ENCODE measurements at regions not wholly inside any gene's neighbourhood (a gene's known extent, or its start where the extent isn't known, plus 50 kb on each side); places are given as distances from the start of the nearest gene placed in this dataset.
"Not testable (repeated sequence)": the region's sequence is repeated elsewhere in the genome, so short reads cannot be mapped to it uniquely, and the experiment has no call there.

DNA sequence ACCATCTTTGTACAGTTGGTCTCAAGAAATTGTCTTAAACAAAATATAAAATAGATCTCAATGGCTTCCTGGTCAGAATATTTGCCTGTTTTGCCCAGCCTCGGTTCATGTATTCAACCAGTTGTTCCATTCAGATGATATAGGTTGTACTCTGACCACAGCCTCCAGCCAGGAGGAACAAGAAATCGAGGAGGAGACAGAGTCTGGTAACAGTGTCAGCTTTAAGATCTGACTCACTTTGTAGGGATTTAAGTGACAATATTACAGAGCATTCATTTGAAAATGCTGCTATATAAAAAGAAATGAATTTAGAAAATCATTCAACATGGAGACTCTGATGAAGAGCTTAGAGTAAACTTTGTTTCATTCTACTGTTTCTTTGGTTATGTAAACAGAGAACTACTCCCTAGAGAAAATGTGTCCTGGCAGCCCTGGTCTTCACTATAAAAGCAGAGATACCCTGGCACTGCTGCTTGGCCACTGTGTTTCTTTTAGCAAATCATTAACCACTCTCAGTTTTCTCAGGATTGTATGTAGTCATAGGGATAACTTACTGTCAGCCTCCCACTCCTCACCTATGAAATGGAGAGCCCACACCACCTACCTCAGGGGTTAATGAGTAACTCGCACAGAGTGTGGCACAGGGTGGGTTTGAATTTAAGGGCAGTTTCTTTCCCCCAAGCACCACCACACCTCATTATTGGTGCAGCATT, 53.5 kb downstream of the PAGE2 start:
- DNase-seq (ENCODE audit: low spot score in 2 of 2) (no peak), FAIRE-seq (no peak)

DNA sequence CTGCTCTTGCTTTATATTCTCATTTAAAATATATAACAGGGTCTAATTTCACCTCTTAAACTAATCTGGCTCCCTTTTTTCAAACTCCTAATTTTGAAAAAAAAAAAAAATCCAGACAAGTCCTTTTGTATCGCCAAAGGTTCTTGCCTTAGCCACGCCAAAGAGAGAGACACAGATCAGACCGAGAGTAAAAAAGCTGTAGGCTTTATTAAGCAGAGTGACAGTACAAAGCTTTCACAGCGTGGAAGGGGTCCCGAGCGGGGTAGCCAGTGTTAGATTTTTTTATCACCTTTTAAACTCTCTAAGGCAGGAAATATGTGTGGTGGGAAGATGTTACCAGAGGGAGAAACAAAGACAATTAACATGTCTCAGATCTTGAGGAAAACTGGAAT, 54.1 kb downstream of the PAGE2 start:
- no peak for FAIRE-seq
- DNase-seq (ENCODE audit: low spot score in 2 of 2) = no peak

DNA sequence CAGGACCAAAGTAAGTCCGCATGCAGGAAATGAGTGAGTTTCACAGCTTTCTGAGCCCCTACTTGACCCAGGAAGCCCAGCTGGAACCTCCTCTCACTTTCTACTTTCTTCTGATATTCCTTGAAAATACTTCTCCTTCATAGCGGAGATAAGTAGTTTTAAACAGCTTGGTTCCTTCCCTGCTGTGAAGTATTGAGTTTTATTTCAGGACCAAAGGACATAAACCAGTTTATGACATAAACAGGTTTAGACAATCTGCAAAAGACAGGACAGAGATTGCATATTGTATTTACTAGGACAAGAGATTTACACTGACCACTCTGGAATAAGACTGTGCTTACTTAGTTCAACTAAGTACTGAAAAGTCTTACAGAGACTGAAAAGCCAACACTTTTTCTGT, 54.8 kb downstream of the PAGE2 start:
- no peak for FAIRE-seq

DNA sequence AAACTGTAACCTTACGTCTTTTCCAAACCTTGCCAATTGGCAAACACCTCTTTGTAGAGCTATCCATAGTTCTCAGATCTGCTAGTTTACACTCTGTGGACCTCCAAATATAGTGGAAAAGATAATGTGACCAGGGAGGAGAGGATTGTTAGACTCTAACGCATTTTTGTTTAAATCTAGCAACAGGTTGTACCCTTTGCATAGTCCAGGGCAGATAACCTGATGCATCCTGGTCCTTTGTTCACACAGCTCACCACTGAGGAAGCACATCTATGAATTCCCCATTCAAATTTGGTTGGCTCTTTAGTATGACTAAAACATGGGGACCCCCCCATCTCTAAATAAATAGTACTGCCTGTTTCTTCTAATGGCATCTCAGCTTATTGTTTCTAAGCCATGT, 55.9 kb downstream of the PAGE2 start:
- no peak for FAIRE-seq
- DNase-seq (ENCODE audit: low spot score in 2 of 2) = no peak

More for the DNA sequence above, 54.8 kb downstream of the PAGE2 start:
- DNase-seq (ENCODE audit: low spot score in 2 of 2) = no peak

DNA sequence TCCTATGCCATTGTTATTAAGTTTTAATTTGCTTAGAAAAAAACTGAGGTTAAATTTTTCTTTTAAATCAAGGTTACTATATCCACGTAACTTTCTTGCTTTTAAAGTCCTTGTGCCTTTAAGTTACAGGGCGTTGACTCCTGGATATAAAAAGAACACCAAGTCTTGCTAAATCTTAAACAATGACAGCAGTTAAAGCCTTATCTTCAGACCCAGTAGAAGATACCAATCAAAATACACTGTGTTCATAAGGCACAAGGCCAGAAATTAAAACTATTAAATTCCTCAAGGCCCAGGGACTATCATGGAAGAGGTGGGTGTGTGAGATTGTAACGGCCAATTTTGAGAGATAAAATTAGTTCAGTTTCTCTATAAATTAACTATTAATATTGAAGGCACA, 60.4 kb downstream of the PAGE2 start:
- DNase-seq (ENCODE audit: low spot score in 2 of 2) (no peak), FAIRE-seq (no peak)

DNA sequence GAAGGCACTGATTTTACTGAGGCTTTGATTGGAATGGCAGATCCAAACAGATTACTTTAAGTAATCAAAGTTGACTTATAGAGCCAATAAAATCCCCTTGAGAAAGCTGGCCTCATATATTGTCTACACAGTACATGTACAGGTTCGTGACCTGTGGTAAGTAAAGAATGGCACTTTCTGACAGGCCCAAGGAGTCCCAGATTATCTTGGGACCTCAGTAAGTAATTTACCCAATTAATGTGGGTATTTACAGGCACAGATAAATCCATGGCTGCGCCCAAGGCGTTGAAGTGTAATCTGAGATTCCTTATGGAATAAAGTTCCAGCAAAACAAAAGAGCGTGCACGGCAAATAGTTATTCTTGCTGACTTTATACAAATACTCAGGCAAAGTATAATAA, 62.4 kb downstream of the PAGE2 start:
- no peak for DNase-seq (ENCODE audit: low spot score in 2 of 2)
- no peak for FAIRE-seq

DNA sequence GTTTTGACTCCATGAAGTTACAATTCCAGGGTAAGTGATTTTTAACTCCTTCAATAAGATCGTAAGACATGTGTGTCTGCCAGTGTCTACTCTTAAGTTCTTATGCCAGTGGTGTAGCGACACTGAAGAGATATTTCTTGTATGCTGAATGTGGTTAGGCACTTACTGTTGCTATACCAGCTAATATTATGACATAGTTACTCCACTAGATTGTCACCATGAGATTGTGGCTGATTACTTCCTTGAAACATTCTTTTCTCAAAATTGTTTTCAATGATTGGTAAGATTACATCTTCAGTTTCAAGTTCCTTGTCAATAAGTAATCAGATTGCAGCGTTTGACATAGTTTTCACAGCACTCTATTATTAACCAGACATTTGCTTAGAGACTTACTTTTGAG, 60.6 kb upstream of the PAGE5 start:
- FAIRE-seq (no peak), DNase-seq (ENCODE audit: low spot score in 2 of 2) (no peak)

DNA sequence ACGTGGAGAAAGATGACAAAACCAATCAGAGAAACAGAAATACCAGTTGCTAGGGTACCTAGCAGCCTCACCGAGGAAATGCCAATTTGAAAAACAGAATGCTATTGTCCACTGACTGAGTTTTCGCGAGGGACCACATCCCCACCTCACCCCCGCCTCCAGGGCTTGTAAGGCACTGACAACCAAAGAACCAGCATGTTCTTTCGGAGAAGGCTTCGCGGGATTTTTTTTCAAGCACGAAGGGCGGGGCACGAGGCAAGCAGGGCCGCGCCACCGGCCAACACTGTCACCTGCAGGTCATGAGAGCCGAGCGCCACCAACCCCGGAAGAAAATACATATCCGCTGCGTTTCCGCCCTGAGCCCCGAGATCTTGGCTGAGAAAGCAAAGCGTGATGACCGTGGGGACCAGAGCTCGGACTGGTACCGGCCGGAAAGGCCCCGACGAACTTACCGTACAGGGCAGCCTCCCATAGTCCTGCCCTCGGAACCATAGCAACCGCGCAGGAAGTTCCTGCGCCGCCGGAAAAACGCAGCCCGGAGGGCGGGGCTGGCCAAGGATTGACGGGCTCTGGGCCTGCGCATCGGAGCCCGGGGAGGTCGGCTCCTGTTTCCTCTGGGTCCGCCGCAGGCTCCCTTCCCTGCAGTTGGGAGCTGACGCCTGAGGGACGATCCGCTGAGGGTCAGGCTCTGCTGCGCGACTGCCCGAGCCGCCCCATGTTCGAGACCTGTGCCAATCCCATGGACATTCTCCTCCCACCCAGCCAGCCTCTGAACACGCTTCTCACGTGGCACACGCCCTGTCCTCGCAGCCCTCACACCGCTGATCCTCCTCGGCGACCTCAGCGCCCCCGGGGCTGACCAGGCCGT, 59.2 kb upstream of the PAGE5 start:
- DNase-seq (ENCODE audit: low spot score in 2 of 2) (peak; percentile 50 to 71), FAIRE-seq (no peak)

DNA sequence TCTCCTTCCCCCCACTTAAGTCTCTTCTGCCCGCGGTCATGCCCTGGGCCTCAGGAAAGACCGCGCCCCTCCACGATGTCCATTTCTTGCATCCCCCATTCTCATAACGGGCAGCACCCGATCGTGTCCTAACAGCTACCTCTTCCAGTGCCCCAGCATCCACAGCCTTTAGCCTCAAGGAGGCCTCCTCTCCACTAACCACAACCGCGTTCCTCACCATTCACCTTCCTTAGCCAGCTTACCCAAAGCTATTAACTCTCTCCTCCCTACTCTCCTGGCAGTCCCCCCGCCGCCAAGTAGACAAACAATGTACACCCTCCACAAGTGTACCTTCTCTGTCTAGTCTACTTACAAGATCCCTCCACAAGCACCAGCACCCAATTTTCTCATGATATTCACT, 58.6 kb upstream of the PAGE5 start:
- FAIRE-seq (no peak), DNase-seq (ENCODE audit: low spot score in 2 of 2) (no peak)

DNA sequence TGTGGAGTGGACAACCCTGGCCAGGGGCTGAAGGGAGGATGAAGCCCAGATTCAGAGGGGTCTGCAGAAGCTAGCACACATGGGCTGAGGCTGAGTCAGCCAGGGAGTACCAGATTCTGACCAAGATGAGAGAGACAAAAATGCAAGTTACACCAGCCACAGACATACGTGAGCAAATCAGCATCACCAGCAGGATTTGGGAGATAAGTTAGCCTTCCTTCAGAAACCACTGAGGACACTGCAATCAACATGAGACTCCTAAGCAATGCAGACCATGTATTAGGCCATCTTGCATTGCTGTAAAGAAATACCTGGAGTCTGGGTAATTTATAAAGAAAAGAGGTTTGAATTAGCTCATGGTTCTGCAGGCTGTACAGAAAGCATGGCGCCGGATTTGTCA, 57.0 kb upstream of the PAGE5 start:
- FAIRE-seq (no peak), DNase-seq (ENCODE audit: low spot score in 2 of 2) (no peak)

DNA sequence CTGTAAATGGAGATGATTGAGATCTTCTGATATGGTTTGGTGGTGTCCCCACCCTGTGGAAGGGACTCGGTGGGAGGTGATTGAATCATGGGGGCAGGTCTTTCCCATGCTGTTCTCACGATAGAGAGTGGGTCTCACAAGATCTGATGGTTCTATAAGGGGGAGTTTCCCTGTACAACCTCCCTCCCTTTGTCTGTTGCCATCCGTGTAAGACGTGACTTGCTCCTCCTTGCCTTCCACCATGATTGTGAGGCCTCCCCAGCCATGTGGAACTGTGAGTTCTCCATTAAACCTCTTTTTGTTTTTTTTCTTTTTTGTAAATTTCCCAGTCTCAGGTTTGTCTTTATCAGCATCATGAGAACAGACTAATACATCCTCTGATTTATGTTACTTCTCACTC, 55.1 kb upstream of the PAGE5 start:
- FAIRE-seq; DNase-seq (ENCODE audit: low spot score in 2 of 2): not testable (repeated sequence)

DNA sequence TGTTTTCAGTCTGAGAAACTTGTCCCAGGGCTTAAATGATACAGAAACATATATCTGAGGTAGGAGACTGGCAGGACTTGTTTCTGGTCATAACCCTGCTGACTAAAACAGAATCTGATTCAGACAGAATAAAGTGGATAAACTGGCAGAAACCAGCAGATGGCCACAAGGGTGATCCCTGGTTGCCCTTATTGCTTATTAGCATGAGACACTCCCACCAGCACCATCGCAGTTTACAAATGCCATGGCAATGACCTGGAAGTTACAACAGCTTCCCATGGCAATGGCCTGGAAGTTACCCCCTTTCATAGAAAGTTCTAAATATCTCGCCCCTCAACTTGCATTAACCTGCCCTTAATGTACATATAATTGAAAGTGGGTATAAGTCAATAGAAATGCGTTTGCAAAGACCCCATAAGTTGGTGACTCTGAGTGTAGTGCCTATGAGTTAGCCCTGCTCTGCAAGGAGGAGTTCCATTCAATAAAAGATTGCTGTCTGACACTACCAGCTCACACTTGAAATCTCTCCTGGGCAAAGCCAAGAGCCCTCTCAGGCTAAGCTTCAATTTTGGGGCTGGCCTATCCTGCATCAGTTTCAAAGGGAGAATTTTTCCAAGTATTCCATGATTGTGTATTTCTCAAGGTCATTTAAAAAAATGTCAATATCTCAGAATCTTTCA, 52.9 kb upstream of the PAGE5 start:
- FAIRE-seq = no peak

DNA sequence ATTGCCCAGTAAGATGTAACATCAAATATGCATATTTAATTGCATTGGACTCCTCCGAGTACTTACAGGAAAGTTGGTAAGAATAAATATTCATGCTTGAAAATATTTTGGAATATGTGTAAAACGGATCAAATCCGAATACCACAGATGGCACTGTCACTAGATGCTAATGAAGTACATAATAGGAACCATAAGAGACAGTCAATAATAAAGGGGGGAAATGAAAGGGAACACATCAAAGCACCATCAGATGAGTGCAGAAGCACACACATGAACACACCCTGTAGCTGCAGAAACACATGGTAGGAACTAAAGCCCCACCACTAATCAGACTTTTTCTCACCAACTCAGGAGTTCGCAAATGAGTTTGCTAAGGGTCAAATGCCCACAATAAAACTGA, 52.2 kb upstream of the PAGE5 start:
- no peak for FAIRE-seq

More for the DNA sequence above, 52.9 kb upstream of the PAGE5 start:
- no peak for DNase-seq (ENCODE audit: low spot score in 2 of 2)

DNA sequence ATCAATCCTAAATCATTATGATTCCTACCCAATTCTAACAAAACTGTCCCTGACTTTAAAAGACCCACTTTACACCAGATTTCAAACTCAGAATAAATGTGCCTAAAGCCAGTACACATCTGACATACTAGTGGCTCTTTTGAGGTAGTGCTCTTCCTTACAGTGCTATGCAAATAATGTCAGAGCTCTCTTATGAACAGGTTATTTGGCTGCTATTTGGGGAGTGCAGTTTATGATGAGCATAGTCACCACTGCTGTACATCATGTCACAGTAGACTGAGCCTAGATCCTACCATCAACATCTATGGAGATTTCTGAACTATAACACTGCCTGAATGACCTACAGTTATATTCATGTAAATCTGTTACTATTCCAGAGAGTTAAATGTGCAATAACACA, 50.4 kb upstream of the PAGE5 start:
- no peak for DNase-seq (ENCODE audit: low spot score in 2 of 2)

More for the DNA sequence above, 52.2 kb upstream of the PAGE5 start:
- DNase-seq (ENCODE audit: low spot score in 2 of 2) = no peak

More for the DNA sequence above, 50.4 kb upstream of the PAGE5 start:
- FAIRE-seq = no peak
